ENCODE measurements at regions not wholly inside any gene's neighbourhood (a gene's known extent, or its start where the extent isn't known, plus 50 kb on each side); places are given as distances from the start of the nearest gene placed in this dataset.

GRCh38 chr18:77448046-77448445, 198.4 kb downstream of the GALR1 start:
- no peak for DNase-seq

- DNase-seq: no peak
Measured at GRCh38 chr18:77455004-77455403, 205.4 kb downstream of the GALR1 start.

DNA sequence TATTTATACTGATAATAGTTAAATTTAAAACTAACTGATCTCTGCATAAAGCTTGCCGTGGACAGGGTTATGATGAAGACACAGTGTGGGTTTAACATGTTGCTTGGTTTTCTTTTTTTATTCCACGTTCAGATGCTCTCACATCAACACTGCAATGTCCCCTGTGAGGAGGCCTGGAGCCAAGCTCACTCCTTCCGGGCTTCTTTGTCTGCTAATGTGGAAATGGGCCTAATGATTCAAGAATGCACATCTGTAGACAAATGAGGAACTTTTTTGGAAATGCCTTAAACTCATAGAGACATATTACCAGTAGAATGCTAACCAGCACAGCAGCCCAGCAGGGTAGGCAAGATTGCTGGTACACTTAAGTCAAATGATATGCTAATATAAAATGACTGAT, 208.0 kb downstream of the GALR1 start:
- no peak for DNase-seq

DNA sequence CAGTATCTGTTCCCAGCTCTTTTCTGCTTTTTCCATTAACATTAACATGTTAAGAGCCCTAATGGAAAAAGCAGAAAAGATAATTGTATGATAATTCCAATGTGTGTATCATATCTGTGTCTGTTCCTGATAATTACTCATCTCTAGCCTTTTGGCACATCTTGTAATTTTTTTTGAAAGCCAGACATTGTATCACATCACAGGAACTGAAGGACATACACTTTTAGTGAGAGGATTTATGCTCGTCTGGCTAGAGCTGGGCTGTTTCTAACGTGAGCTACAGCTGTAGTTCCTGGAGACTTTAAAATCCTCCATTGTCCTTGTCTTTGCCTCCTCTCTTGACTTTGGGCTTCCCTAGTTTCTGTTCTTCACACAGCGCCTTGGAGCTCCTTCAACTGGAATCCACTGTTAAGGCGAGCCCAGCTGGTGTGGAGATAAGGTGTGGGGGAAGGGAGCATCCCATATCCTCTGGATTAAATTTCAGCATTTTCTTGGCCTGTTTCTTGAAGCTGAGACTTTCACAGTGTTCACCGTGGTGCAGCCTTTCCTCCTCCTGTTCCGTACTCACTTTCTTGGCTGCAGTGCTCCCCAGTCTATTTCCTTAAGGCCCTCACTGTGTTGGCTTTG, 211.5 kb downstream of the GALR1 start:
- no peak for DNase-seq

- no peak for DNase-seq
Measured at GRCh38 chr18:77464917-77465316, 215.3 kb downstream of the GALR1 start.

- no peak for DNase-seq
Measured at GRCh38 chr18:77466890-77467289, 217.2 kb downstream of the GALR1 start.

GRCh38 chr18:77469131-77469530, 219.5 kb downstream of the GALR1 start:
- DNase-seq: no peak

DNA sequence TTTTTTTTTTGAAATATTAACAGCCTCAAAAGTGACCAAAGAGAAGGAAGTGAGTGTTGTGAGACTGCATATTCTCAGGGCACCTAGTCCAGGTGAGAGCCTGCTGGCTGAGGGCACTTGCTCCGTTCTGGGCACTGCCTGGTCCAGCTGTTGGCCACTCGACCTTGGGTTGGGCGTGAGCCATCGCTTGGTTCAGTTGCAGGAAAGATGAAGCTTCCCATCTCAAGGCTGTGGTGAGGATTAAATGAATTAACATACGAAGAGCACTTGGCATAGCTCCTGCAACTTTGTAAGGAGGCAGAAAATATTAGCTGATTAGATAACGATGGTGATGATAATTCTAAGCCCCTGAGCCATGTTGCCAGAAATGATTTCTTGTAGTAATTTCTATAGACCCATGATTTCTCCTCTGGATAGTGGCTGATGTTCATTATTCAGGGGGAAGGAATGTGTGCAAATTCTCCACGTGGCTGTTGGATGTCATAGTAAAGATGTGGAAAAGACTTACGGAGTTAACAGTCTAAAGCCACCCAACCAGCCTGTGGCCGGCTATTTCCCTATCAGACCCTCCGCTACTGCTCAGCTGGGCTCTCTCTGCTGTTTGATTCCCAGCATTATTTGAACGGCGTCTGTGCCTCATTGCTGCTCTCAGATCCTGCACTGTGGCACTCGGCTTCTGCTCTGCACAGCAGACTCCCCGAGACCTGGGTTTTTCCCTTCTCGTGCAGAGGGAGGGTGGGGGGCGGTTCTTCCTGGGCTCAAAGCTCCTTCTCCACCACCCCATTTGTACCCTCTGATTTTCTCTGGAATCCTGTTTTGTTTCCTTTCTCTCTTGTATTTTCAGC, 221.1 kb downstream of the GALR1 start:
- no peak for DNase-seq

DNA sequence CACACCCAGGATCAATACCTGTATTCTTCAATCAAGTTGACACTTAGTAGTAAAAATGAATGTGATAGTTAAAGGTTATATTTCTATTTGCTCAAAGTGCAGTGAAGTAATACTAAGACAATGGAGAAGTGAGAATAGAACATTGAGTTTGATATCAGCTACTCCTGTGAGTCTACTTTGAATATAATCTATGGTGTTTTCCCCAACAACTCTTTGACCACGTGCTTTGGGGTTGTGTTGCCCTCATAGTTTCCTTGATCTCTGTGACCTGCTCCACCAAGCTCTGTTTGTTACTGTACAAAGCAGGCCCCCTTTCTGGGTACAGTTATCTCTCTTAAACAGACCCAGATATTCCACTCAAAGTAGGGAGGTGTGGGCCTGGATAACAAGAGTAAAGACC, 222.9 kb downstream of the GALR1 start:
- DNase-seq: no peak

DNA sequence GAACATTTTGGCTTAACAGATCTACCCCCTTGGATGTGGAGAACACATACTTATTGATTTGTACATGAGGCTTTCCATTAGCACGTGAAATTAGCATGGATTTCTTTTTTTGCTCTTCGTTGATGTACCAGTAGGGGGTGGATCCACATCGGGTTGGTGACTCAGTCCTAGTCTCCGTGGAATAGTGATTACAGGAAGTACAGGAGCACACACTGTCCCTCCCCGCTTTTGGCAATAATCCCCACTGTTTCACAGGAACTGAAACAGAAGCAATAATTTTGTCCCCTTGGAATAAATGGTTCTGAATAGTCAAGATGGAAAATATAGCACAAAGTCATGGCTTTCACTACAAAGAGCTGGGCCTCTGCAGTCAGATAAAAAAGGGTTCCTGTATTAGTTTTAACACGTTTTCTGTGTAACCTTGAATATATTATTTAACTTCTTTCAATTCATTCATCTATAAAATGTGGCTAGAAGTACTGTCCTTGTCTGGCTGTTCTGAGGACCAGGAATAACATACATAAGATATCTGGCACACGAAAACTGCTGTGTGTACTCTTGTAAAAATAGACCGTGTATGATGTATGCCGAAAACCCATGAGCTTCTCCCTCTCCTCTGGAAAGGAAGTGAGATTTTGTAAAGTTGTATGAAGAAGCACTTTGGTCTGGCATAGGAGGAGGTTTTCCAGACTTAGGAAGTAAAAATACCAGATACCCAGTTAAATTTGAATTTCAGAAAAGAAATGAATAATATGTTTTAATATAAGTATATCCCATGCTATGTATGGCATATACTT, 229.2 kb downstream of the GALR1 start:
- no peak for DNase-seq

DNA sequence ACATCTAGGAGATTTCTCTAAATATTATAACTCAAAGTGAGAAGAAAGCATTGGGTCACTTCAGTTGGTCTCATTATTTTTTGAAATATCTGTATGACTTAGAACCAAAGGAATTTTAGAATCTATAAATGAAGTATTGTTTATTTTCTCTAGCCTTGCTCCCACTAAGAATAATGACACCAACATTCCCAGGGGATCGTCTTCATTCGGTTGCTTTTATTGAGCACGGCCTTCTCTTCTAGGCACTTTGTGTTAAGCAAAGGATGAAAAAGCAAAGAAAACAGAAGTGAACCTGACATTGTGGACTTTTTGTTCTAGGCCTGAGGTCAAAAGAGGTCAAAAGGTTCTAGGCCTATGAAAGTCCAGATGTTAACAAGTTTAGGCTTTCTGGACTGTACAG, 231.9 kb downstream of the GALR1 start:
- no peak for DNase-seq

- DNase-seq: no peak
Measured at GRCh38 chr18:77482190-77483085, 232.8 kb downstream of the GALR1 start.

DNA sequence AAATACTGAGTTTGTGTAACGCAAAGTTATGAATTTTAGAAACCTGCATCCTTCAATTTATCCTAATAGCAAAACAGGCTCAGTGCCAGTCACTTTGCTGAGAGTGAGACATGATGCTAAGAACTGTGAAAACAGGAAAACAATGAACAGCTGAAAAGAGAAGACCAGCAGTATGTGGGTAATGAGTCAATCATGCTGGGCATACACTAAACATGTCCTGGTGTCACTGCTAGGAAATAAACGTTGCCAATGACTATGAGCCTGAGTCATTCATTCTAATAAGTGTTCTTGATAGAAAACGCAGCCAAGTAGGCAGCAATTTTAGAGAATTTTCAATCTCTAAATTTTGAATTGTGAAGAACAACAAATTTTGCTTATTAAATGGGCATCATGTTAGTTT, 237.3 kb downstream of the GALR1 start:
- no peak for DNase-seq

- DNase-seq: no peak
Measured at GRCh38 chr18:77487951-77488740, 238.5 kb downstream of the GALR1 start.

DNA sequence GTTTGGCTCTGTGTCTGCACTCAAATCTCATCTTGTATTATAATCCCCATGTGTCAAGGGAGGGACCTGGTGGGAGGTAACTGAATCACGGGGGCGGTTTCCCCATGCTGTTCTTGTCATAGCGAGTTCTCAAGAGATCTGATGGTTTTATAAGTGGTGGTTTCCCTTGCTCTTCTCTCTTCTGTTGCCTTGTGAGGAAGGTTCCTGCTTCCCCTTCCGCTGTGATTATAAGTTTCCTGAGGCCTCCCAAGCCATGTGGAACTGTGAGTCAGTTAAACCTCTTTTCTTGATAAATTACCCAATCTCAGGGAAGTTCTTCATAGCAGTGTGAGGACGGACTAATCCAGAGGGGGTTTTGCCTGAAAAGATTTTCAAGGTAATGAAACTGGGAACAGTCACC, 245.4 kb downstream of the GALR1 start:
- DNase-seq: no peak

DNA sequence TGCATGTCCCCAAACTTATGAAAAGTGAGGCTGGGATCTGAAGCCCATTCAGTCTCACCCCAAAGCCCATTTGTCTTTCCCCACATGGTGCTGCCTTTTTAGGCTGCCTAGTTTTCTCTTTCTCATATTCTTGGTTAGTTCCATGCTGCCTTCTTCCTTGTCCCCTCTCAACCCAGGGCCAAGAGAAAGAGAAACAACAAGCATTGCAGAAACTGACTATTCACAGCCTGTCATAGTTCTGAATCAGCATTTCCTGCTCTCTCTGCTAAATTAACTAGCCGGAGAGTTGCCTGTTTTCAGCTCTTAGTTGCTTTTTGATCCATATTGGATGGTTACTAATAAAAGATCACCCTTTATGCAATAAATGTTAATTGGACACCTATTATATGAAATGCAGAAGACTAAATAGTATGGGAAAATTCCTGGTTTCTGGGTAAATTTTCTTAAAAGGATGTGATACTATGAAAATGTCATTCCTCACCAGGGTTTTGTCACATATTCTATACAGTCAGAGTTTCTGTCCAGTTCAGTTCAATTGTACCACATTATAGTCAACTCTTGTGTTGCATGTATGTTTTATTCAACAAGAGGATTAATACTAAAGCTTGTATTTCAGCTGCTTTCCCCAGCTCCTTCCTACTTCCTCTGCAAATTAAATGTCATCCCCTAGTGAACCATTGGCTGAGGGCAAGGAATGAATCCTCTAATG, 246.5 kb downstream of the GALR1 start:
- no peak for DNase-seq

- no peak for DNase-seq
Measured at GRCh38 chr18:77501266-77501665, 251.6 kb downstream of the GALR1 start.

- no peak for DNase-seq
Measured at GRCh38 chr18:77505499-77505898, 255.9 kb downstream of the GALR1 start.

DNA sequence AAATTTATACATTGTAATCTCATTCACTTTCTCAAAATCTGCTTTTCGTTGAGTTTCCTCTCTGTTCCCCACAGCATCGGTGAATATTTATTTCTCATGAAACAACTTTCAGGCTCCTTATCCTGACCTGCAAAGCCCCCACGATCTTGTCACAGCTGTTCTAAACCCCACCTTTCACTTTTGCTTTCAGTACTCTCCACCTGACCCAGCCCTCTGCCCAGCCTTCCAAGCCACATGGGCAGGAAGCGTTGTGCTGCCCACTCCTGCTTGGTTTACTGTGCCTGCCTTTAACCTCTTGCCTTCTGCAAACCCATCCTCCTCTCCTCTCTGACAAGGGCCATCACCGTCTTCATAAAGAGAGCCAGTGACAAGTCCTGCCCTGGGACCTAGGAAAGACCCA, 262.5 kb downstream of the GALR1 start:
- no peak for DNase-seq

DNA sequence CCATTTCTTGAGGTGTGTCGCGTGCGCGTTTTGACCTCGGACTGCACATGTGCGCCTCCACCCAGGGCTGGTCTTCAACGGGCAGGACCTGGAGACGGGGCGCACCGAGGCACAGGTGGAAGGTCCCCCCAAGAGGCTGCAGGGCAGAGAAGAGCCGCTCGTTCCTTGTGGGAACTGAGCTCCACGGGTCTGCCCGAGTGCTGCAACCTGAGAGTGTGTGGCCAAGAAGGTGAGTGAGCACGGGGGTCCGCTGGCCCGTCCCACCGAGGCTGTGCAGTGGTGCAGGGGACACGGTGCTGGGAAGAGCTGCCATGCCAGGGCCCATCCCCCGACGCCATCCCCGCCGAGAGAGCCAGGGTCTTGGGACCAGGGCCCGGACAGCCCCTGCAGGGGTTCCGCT, 268.3 kb downstream of the GALR1 start:
- no peak for DNase-seq

DNA sequence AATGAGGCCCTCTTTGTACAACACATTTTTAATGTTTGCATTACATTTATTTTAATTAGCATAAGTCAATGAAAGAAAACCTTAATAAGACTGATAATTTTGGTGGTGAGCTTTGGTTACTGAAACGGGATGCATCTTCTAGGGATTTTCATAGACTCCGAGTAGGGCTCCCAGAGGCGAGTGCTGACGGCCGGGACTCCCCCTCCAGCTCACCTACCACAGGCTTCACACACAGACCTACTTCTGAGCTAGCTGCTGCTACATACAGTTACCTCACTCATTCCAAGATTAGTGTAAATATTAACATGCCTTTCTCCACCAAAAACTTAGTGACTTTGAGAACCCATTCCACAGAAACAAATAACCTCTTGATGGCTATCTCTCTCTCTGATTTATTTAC, 271.1 kb downstream of the GALR1 start:
- no peak for DNase-seq

Measured in activated CD4-positive, alpha-beta T cell treated with anti-CD3 and anti-CD28 coated beads for 48 hours (primary cell).